Lower leg skin (tissue), 4 donors: ENCODE measurements at regions not wholly inside any gene's neighbourhood (a gene's known extent, or its start where the extent isn't known, plus 50 kb on each side); places are given as distances from the start of the nearest gene placed in this dataset.

Source experiments
- DNase-seq, 2 donors: peaks; one replicate each; pipeline ENCODE4 v3.0.0-alpha.2; 2019; ENCODE audit warnings: low spot score in 2 of 2
- H3K4me3 ChIP-seq: fragments of 200-600 bp; sonication (generic); 2 replicates; pipeline ENCODE4 v1.5.1; 2017; ENCODE audit warnings: mild to moderate bottlenecking, low read depth; ENCODE audit not compliant: poor library complexity, severe bottlenecking
- CTCF ChIP-seq, 3 donors: fragments of 450-650 bp; IDR thresholded peaks; one replicate each; pipeline ENCODE4 v1.5.1; 2016; ENCODE audit warnings: antibody characterized with exemption in 3 of 3, mild to moderate bottlenecking in 3 of 3, moderate library complexity in 2 of 3
- POLR2A ChIP-seq, 2 donors: fragments of 450-650 bp; IDR thresholded peaks; one replicate each; pipeline ENCODE4 v1.6.1; 2016 to 2017; ENCODE audit warnings: antibody characterized with exemption in 2 of 2, mild to moderate bottlenecking in 1 of 2, moderate library complexity in 1 of 2
- WGBS, 2 donors: methylation state at CpG; one replicate each; pipeline ENCODE4 v1.1.5; 2018; 5-methylcytosine and 5-hydroxymethylcytosine counted together
- intact Hi-C: fragments of 100-400 bp; cut with DNase I; formaldehyde crosslinking; loops from one replicate; pipeline ENCODE4 v1.15.0; 2023; ENCODE audit warnings: low total_unique reads

- no peak for TF ChIP-seq POLR2A (IDR thresholded peaks at IDR 0.05)
- TF ChIP-seq CTCF (IDR thresholded peaks at IDR 0.05) = no peak
- intact Hi-C loops = no loop called here
- H3K4me3 ChIP-seq = no peak overlapping the region
- 91 to 95% methylated on average over 1 of the region's 1 CpG for WGBS, 2 donors
- no peak for DNase-seq
Observed at GRCh38 chr10:61605221-61605620, 57.5 kb upstream of the CABCOCO1 start.

DNA sequence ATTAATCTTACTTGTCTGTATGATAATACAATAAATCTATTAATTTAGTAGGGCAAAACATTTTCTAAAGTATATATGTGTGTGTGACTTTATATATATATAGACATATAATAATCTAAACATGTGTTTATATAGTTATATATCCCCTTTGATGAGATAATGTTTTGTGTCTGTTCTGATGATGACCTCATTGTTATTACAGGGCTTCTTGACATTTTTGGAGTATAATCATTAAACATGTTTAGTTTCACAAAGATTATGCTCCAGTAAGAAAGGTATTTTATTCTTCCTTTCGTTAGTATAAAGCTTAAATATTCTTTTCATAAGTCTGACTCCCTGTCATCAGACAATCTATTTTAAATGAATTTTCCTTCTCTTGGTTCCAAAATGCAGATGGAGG is 62.3 kb upstream of the CABCOCO1 start:
- no peak for DNase-seq
- intact Hi-C loops = no loop called here
- WGBS, 2 donors = 52 to 58% methylated on average over 1 of the region's 1 CpG
- H3K4me3 ChIP-seq = no peak overlapping the region
- TF ChIP-seq POLR2A (IDR thresholded peaks at IDR 0.05) (no peak), CTCF (IDR thresholded peaks at IDR 0.05) (no peak)

- H3K4me3 ChIP-seq = no peak overlapping the region
- WGBS, 2 donors = 96% methylated on average over 1 of the region's 1 CpG
- DNase-seq = no peak
- no peak for TF ChIP-seq CTCF (IDR thresholded peaks at IDR 0.05)
- no peak for TF ChIP-seq POLR2A (IDR thresholded peaks at IDR 0.05)
- intact Hi-C loops = no loop called here
Observed at GRCh38 chr10:61594430-61594829, 68.3 kb upstream of the CABCOCO1 start.

- WGBS, 2 donors = 81 to 83% methylated on average over 2 of the region's 2 CpGs
- TF ChIP-seq POLR2A (IDR thresholded peaks at IDR 0.05) (no peak), CTCF (IDR thresholded peaks at IDR 0.05) (no peak)
- no peak overlapping the region for H3K4me3 ChIP-seq
- no peak for DNase-seq
- intact Hi-C loops = no loop called here
Observed at GRCh38 chr10:61592581-61592980, 70.1 kb upstream of the CABCOCO1 start.

- no peak for TF ChIP-seq POLR2A (IDR thresholded peaks at IDR 0.05)
- TF ChIP-seq CTCF (IDR thresholded peaks at IDR 0.05) = no peak
- H3K4me3 ChIP-seq = no peak overlapping the region
- intact Hi-C loops = no loop called here
- whole genome bisulfite sequencing, 2 donors = 50 to 56% methylated on average over 5 of the region's 5 CpGs
- DNase-seq = no peak
Observed at GRCh38 chr10:61589547-61590243, 73.0 kb upstream of the CABCOCO1 start.

GRCh38 chr10:61588770-61589211 is 73.9 kb upstream of the CABCOCO1 start:
- H3K4me3 ChIP-seq = no peak overlapping the region
- WGBS, 2 donors = 70 to 85% methylated on average over 6 of the region's 6 CpGs
- TF ChIP-seq POLR2A (IDR thresholded peaks at IDR 0.05) (no peak), CTCF (IDR thresholded peaks at IDR 0.05) (no peak)
- DNase-seq = no peak
- intact Hi-C loops = no loop called here
